ENCODE measurements at regions not wholly inside any gene's neighbourhood (a gene's known extent, or its start where the extent isn't known, plus 50 kb on each side); places are given as distances from the start of the nearest gene placed in this dataset.

- H3K9me3 Mint-ChIP-seq = no peaks in the 10 kb centered on the region
- DNase-seq = no peak
- ChIA-PET POLR2A (no interaction called here), CTCF (no interaction called here)
- intact Hi-C loops (cut with DNase I, micrococcal nuclease) = no loop called here
- Histone ChIP-seq H3K27ac (ENCODE audit: low read depth in 1 of 2, low read length in 2 of 2) (no peak overlapping the region), H3K27me3 (ENCODE audit: control insufficient read depth in 1 of 2, insufficient read depth in 2 of 2, low read length in 2 of 2) (no peaks in the 10 kb centered on the region), H3K9me3 (ENCODE audit: control insufficient read depth in 1 of 2, insufficient read depth in 1 of 2, low read length in 2 of 2) (peaks cover 0 to 3% of the 10 kb centered on the region in 2 experiments), H3K4me1 (ENCODE audit: insufficient read depth, low read length) (no peaks in the 10 kb centered on the region), H3K4me3 (ENCODE audit: low read length) (no peak overlapping the region), H3K36me3 (ENCODE audit: insufficient read depth, low read length) (no peaks in the 10 kb centered on the region)
- H3K4me3 Mint-ChIP-seq = no peak overlapping the region
- no peak for ATAC-seq (ENCODE audit: poor library complexity)
- H3K36me3 Mint-ChIP-seq (ENCODE audit: low read depth) = no peaks in the 10 kb centered on the region
- no peaks in the 10 kb centered on the region for H3K27me3 Mint-ChIP-seq
- H3K4me1 Mint-ChIP-seq (ENCODE audit: low read depth) = no peaks in the 10 kb centered on the region
- H3K27ac Mint-ChIP-seq = no peak overlapping the region
- TF ChIP-seq CTCF (IDR thresholded peaks at IDR 0.05) = no peak
Measured at GRCh38 chrX:8232406-8232805, 61.3 kb upstream of the VCX2 start.

DNA sequence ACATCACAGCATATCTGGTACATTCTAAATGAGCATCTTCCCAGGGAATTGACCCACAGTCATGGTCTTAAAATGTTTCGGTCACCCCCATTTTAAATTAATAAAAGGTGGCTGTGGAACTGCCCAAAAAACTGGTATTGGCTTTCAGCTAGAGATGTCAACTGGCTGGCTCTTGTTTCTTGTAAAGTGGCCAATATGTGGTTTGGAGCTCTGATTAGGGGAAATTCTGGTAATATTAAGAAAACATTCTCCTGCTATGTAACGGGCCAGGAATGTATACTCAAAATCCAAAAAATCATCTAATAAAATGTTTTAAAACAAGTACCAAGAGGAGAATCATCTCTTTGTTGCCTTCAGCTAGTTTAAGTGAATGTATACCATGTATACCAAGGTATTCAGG lies 62.0 kb upstream of the VCX2 start:
- no peaks in the 10 kb centered on the region for H3K36me3 ChIP-seq (ENCODE audit: insufficient read depth, low read length)
- intact Hi-C loops (cut with DNase I, micrococcal nuclease) = no loop called here
- H3K27ac ChIP-seq (ENCODE audit: low read depth in 1 of 2, low read length in 2 of 2) = no peak overlapping the region
- no peak for DNase-seq
- Mint-ChIP-seq H3K4me3 (no peak overlapping the region), H3K9me3 (no peaks in the 10 kb centered on the region), H3K36me3 (ENCODE audit: low read depth) (no peaks in the 10 kb centered on the region), H3K27ac (no peak overlapping the region), H3K27me3 (no peaks in the 10 kb centered on the region), H3K4me1 (ENCODE audit: low read depth) (no peaks in the 10 kb centered on the region)
- TF ChIP-seq CTCF (IDR thresholded peaks at IDR 0.05) = no peak
- H3K4me3 ChIP-seq (ENCODE audit: low read length) = no peak overlapping the region
- POLR2A ChIA-PET = no interaction called here
- no peaks in the 10 kb centered on the region for H3K27me3 ChIP-seq (ENCODE audit: control insufficient read depth in 1 of 2, insufficient read depth in 2 of 2, low read length in 2 of 2)
- H3K4me1 ChIP-seq (ENCODE audit: insufficient read depth, low read length) = no peaks in the 10 kb centered on the region
- ATAC-seq (ENCODE audit: poor library complexity) = no peak
- CTCF ChIA-PET = no interaction called here
- peaks cover 0 to 3% of the 10 kb centered on the region in 2 experiments for H3K9me3 ChIP-seq (ENCODE audit: control insufficient read depth in 1 of 2, insufficient read depth in 1 of 2, low read length in 2 of 2)

DNA sequence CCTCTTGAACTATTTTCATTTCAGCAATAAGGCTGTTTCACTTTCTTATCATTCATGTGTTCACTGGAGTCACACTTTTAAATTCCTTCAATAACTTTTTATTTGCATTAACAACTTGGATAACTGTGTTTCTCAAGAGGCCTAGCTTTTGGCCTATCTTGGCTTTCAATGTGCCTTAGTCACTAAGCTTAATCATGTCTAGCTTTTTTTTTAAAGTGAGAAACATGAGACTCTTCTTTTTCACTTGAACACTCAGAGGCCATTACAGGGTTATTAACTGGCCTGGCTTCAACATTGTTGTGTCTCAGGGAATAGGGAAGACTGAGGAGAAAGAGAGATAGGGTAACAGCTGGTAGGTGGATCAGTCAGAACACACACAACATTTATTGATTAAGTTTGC lies 64.0 kb upstream of the VCX2 start:
- peaks cover 0 to 2% of the 10 kb centered on the region in 2 experiments for H3K9me3 ChIP-seq (ENCODE audit: control insufficient read depth in 1 of 2, insufficient read depth in 1 of 2, low read length in 2 of 2)
- H3K4me1 ChIP-seq (ENCODE audit: insufficient read depth, low read length) = no peaks in the 10 kb centered on the region
- no peak for TF ChIP-seq CTCF (IDR thresholded peaks at IDR 0.05)
- no peaks in the 10 kb centered on the region for H3K36me3 ChIP-seq (ENCODE audit: insufficient read depth, low read length)
- ATAC-seq (ENCODE audit: poor library complexity) (no peak), DNase-seq (no peak)
- no peaks in the 10 kb centered on the region for H3K4me1 Mint-ChIP-seq (ENCODE audit: low read depth)
- intact Hi-C loops (cut with DNase I, micrococcal nuclease) = no loop called here
- H3K4me3 Mint-ChIP-seq = no peak overlapping the region
- ChIA-PET CTCF (no interaction called here), POLR2A (no interaction called here)
- no peaks in the 10 kb centered on the region for H3K36me3 Mint-ChIP-seq (ENCODE audit: low read depth)
- H3K27me3 ChIP-seq (ENCODE audit: control insufficient read depth in 1 of 2, insufficient read depth in 2 of 2, low read length in 2 of 2) = no peaks in the 10 kb centered on the region
- no peaks in the 10 kb centered on the region for H3K27me3 Mint-ChIP-seq
- H3K4me3 ChIP-seq (ENCODE audit: low read length) = no peak overlapping the region
- no peak overlapping the region for H3K27ac ChIP-seq (ENCODE audit: low read depth in 1 of 2, low read length in 2 of 2)
- no peaks in the 10 kb centered on the region for H3K9me3 Mint-ChIP-seq
- no peak overlapping the region for H3K27ac Mint-ChIP-seq
